Mucosa of rectum (tissue), 2 donors: ENCODE measurements at regions not wholly inside any gene's neighbourhood (a gene's known extent, or its start where the extent isn't known, plus 50 kb on each side); places are given as distances from the start of the nearest gene placed in this dataset.

Experiments used
- H3K27ac ChIP-seq, 2 donors: one replicate each; pipeline ENCODE4 v1.7.0; 2013; ENCODE audit warnings: inconsistent platforms in 2 of 2, low read depth in 2 of 2, low read length in 2 of 2
- H3K27me3 ChIP-seq, 2 donors: one replicate each; pipeline ENCODE4 v1.7.0; 2013; ENCODE audit warnings: low read length in 2 of 2; ENCODE audit not compliant: control insufficient read depth in 2 of 2, insufficient read depth in 2 of 2
- H3K36me3 ChIP-seq, 2 donors: one replicate each; pipeline ENCODE4 v1.7.0; 2013; ENCODE audit warnings: low read length in 2 of 2; ENCODE audit not compliant: control insufficient read depth in 2 of 2, insufficient read depth in 2 of 2
- H3K4me1 ChIP-seq, 2 donors: one replicate each; pipeline ENCODE4 v1.7.0; 2013; ENCODE audit warnings: low read length in 2 of 2, mild to moderate bottlenecking in 1 of 2; ENCODE audit not compliant: control insufficient read depth in 2 of 2, insufficient read depth in 2 of 2
- H3K4me3 ChIP-seq, 2 donors: one replicate each; pipeline ENCODE4 v1.7.0; 2013; ENCODE audit warnings: low read length in 2 of 2
- H3K9ac ChIP-seq, 2 donors: one replicate each; pipeline ENCODE4 v1.7.0; 2013; ENCODE audit warnings: low read length in 2 of 2, low read depth in 1 of 2, mild to moderate bottlenecking in 1 of 2
- H3K9me3 ChIP-seq, 2 donors: one replicate each; pipeline ENCODE4 v1.7.0; 2013; ENCODE audit warnings: low read length in 2 of 2; ENCODE audit not compliant: control insufficient read depth in 2 of 2
- donor health status: healthy.
- donor health status: Normal muscosa, but diverticular disease.

GRCh38 chrX:10882484-10882883, 228.6 kb upstream of the HCCS start:
- no peak overlapping the region for H3K27ac ChIP-seq
- H3K9ac ChIP-seq, result no peak overlapping the region
- H3K9me3 ChIP-seq, result no peaks in the 10 kb centered on the region
- no peaks in the 10 kb centered on the region for H3K4me1 ChIP-seq
- H3K36me3 ChIP-seq, result no peaks in the 10 kb centered on the region
- H3K27me3 ChIP-seq, result no peaks in the 10 kb centered on the region
- H3K4me3 ChIP-seq, result no peak overlapping the region

- Histone ChIP-seq H3K4me3 (no peak overlapping the region), H3K9me3 (no peaks in the 10 kb centered on the region), H3K9ac (no peak overlapping the region), H3K36me3 (no peaks in the 10 kb centered on the region), H3K27me3 (no peaks in the 10 kb centered on the region), H3K27ac (no peak overlapping the region), H3K4me1 (no peaks in the 10 kb centered on the region)
These were observed 226.9 kb upstream of the HCCS start for GRCh38 chrX:10884246-10884645.

- H3K27me3 ChIP-seq, result no peaks in the 10 kb centered on the region
- no peak overlapping the region for H3K9ac ChIP-seq
- H3K27ac ChIP-seq, result no peak overlapping the region
- H3K4me3 ChIP-seq, result no peak overlapping the region
- H3K4me1 ChIP-seq, result no peaks in the 10 kb centered on the region
- no peaks in the 10 kb centered on the region for H3K36me3 ChIP-seq
- H3K9me3 ChIP-seq, result no peaks in the 10 kb centered on the region
These were observed 218.4 kb upstream of the HCCS start for GRCh38 chrX:10892621-10893225.

GRCh38 chrX:10893366-10893765, 217.8 kb upstream of the HCCS start:
- H3K4me1 ChIP-seq, result no peaks in the 10 kb centered on the region
- H3K9me3 ChIP-seq, result no peaks in the 10 kb centered on the region
- H3K27me3 ChIP-seq, result no peaks in the 10 kb centered on the region
- H3K36me3 ChIP-seq, result no peaks in the 10 kb centered on the region
- H3K9ac ChIP-seq, result no peak overlapping the region
- H3K4me3 ChIP-seq, result no peak overlapping the region
- H3K27ac ChIP-seq, result no peak overlapping the region

GRCh38 chrX:10893976-10894375, 217.2 kb upstream of the HCCS start:
- H3K27ac ChIP-seq, result no peak overlapping the region
- H3K27me3 ChIP-seq, result no peaks in the 10 kb centered on the region
- no peak overlapping the region for H3K4me3 ChIP-seq
- H3K9me3 ChIP-seq, result no peaks in the 10 kb centered on the region
- no peak overlapping the region for H3K9ac ChIP-seq
- H3K4me1 ChIP-seq, result no peaks in the 10 kb centered on the region
- H3K36me3 ChIP-seq, result no peaks in the 10 kb centered on the region

- no peaks in the 10 kb centered on the region for H3K27me3 ChIP-seq
- no peak overlapping the region for H3K4me3 ChIP-seq
- H3K36me3 ChIP-seq, result no peaks in the 10 kb centered on the region
- H3K27ac ChIP-seq, result no peak overlapping the region
- no peaks in the 10 kb centered on the region for H3K9me3 ChIP-seq
- H3K9ac ChIP-seq, result no peak overlapping the region
- H3K4me1 ChIP-seq, result no peaks in the 10 kb centered on the region
These were observed 213.4 kb upstream of the HCCS start for GRCh38 chrX:10897768-10898167.

- Histone ChIP-seq H3K27ac (no peak overlapping the region), H3K27me3 (no peaks in the 10 kb centered on the region), H3K9me3 (no peaks in the 10 kb centered on the region), H3K36me3 (no peaks in the 10 kb centered on the region), H3K4me3 (no peak overlapping the region), H3K9ac (no peak overlapping the region), H3K4me1 (no peaks in the 10 kb centered on the region)
These were observed 210.4 kb upstream of the HCCS start for GRCh38 chrX:10900585-10901289.

GRCh38 chrX:10901290-10901633, 209.9 kb upstream of the HCCS start:
- Histone ChIP-seq H3K9ac (no peak overlapping the region), H3K4me3 (no peak overlapping the region), H3K27ac (no peak overlapping the region), H3K36me3 (no peaks in the 10 kb centered on the region), H3K27me3 (no peaks in the 10 kb centered on the region), H3K9me3 (no peaks in the 10 kb centered on the region), H3K4me1 (no peaks in the 10 kb centered on the region)

GRCh38 chrX:10902001-10902400, 209.1 kb upstream of the HCCS start:
- no peaks in the 10 kb centered on the region for H3K9me3 ChIP-seq
- no peak overlapping the region for H3K4me3 ChIP-seq
- H3K36me3 ChIP-seq, result no peaks in the 10 kb centered on the region
- no peak overlapping the region for H3K9ac ChIP-seq
- no peaks in the 10 kb centered on the region for H3K27me3 ChIP-seq
- no peak overlapping the region for H3K27ac ChIP-seq
- H3K4me1 ChIP-seq, result no peaks in the 10 kb centered on the region

GRCh38 chrX:10903523-10903922, 207.6 kb upstream of the HCCS start:
- H3K9me3 ChIP-seq, result no peaks in the 10 kb centered on the region
- no peaks in the 10 kb centered on the region for H3K36me3 ChIP-seq
- no peaks in the 10 kb centered on the region for H3K4me1 ChIP-seq
- H3K27me3 ChIP-seq, result no peaks in the 10 kb centered on the region
- H3K9ac ChIP-seq, result no peak overlapping the region
- H3K4me3 ChIP-seq, result no peak overlapping the region
- no peak overlapping the region for H3K27ac ChIP-seq
